ENCODE measurements at regions not wholly inside any gene's neighbourhood (a gene's known extent, or its start where the extent isn't known, plus 50 kb on each side); places are given as distances from the start of the nearest gene placed in this dataset.

- no peak overlapping the region for H3K4me3 ChIP-seq (replicated peaks; ENCODE audit: low read depth, low read length)
- TF ChIP-seq CTCF (IDR thresholded peaks at IDR 0.05; ENCODE audit: low read length, missing control alignments), result no peak
- DNase-seq (ENCODE audit: low read depth), result no peak
Measured at GRCh38 chr5:160959804-160960203, 107.8 kb upstream of the ATP10B start.

DNA sequence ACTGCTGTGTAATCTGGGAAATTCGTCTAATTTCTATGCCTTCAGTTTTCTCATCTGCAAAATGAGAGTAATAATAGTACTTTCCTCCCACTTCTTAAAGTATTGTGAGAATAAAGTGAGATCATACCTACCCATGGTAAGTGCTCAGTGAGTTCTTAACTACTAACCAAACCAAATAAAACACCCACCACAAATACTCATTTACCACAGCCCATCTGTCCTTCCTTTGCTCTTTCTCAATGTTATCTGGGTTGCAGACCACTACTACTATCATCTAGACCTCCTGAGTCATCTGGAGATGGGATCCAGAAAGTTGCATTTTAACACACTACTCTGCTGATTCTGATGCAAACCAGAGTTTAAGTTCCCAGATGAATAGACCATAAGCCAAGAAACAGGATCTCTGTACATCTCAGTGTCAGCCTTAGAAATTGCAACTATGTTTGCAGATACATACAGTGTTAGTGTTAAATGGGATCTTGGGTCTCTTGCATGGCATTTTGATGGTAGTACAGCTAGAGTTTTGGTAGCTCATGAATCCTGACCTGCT is 105.4 kb upstream of the ATP10B start:
- no peak for TF ChIP-seq CTCF (IDR thresholded peaks at IDR 0.05; ENCODE audit: low read length, missing control alignments)
- H3K4me3 ChIP-seq (replicated peaks; ENCODE audit: low read depth, low read length), result no peak overlapping the region
- DNase-seq (ENCODE audit: low read depth), result no peak

DNA sequence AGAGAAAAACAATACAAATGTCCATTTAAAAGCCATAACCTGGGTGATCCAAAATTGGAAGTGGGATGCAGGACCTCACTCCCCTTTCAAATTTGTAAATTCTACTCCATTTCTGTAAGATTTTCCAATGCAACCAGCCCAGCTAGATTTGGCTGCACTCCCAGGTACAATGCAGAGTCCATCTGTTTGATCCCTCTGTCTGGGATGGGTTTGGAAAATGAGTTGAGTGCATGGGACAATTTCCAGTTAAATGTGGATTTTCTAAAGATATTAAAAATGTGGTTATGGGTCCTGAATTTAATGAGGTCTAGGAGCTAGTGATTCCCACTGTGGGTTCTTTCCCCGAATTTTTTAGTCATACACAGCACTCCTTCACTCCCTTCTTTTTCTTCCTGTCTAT is 104.0 kb upstream of the ATP10B start:
- no peak overlapping the region for H3K4me3 ChIP-seq (replicated peaks; ENCODE audit: low read depth, low read length)
- DNase-seq (ENCODE audit: low read depth), result no peak
- TF ChIP-seq CTCF (IDR thresholded peaks at IDR 0.05; ENCODE audit: low read length, missing control alignments), result no peak

DNA sequence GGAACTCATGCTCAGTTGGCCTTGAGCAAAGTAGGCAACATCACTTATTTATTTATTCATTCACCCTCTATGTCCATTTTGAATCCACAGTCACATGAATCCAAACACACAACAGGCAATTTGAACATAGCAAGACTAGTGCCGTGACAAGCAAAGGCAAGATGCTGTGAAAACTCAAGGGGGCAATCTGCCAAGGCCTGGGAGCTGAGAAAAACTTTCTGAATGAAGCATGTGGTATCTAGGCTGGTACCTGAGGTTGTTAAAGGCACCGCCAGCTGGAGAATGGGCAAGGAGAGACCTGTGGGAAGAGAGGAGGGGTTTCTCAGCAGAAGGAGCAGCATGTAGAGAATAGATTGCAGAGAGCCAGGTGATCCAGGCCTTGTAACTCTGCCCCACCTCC is 98.3 kb upstream of the ATP10B start:
- DNase-seq (ENCODE audit: low read depth), result no peak
- H3K4me3 ChIP-seq (replicated peaks; ENCODE audit: low read depth, low read length), result no peak overlapping the region
- TF ChIP-seq CTCF (IDR thresholded peaks at IDR 0.05; ENCODE audit: low read length, missing control alignments), result no peak

DNA sequence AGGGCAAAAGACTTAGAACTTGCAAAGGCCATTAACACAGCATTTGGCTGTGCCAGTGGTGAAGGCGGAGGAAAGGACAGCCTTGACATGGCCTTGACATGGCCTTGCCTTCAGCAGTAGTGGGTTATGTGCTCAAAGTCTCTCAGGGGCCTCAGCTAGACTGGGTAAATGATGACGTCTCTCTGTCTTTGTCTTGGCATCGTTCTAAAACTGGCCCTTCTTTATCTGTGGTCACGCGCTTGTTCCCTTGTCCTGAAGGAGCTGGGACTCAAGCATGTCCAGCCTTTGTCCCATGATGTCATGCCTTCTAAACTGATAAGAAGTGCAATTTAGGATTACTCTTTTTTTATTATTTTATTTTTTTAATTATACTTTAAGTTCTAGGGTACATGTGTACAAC is 88.7 kb upstream of the ATP10B start:
- no peak overlapping the region for H3K4me3 ChIP-seq (replicated peaks; ENCODE audit: low read depth, low read length)
- no peak for TF ChIP-seq CTCF (IDR thresholded peaks at IDR 0.05; ENCODE audit: low read length, missing control alignments)
- no peak for DNase-seq (ENCODE audit: low read depth)

DNA sequence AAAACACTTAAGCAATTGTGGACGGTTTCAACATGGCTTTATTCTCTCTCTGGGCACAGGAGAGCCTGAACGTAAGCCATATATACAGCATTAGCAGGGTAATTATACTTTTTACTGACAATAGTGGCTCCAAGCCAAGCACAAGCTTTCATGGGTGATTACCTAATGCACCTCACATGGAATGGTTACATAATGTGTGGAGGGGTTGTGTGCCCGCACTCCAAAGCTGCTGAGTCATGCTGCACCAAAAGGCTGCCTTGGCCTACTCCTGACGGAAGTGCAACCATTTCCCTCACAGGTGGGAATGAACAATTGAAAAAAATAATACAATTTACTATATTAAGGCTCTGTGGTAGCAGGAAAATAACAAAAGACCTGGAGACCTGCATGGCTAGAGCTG is 86.5 kb upstream of the ATP10B start:
- no peak for TF ChIP-seq CTCF (IDR thresholded peaks at IDR 0.05; ENCODE audit: low read length, missing control alignments)
- no peak for DNase-seq (ENCODE audit: low read depth)
- no peak overlapping the region for H3K4me3 ChIP-seq (replicated peaks; ENCODE audit: low read depth, low read length)

DNA sequence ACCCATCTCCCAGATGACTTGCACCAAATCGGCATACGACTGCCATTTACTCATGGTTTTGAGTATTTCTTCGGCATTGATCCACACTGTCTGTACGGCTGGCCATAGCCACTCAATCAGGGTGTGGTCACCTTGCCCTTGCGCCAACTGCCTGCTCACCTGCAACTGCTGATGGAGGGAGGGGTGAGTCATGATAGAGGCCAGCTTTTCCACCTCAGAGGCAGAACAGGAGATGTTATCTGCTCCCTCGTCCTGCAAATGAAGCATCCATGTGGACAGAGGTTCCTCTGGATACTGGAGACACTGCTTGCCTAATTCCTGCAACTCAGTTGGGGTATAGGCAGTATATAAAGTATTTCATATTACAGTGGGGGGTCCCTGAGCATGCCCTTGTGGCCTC is 85.6 kb upstream of the ATP10B start:
- no peak for TF ChIP-seq CTCF (IDR thresholded peaks at IDR 0.05; ENCODE audit: low read length, missing control alignments)
- no peak overlapping the region for H3K4me3 ChIP-seq (replicated peaks; ENCODE audit: low read depth, low read length)
- no peak for DNase-seq (ENCODE audit: low read depth)

Measured in fibroblast of pulmonary artery (primary cell).